ENCODE measurements at regions not wholly inside any gene's neighbourhood (a gene's known extent, or its start where the extent isn't known, plus 50 kb on each side); places are given as distances from the start of the nearest gene placed in this dataset.
A peak's percentile ranks its signal among the peaks of the same experiment; 100 is the strongest.
"Not testable (repeated sequence)": the region's sequence is repeated elsewhere in the genome, so short reads cannot be mapped to it uniquely, and the experiment has no call there.

DNA sequence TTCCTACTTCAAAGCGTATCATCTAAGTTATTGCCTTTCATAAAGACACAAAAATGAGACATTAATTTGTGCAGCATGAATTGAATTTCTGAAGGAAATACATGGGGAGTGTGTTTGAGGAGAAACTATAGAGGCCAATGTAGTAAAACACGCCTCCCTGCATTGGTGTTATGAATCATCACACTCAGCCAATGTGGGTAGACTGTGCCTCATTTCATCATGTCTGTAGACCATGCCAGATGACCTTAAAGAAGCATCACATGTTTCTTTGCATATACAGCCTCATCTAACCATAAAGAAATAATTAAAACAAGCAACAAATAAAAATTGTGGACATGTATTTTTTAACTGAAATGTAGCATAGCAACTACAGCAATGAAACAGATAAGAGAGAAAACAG, 486.0 kb upstream of the ADAMTS9 start:
- DNase-seq, result no peak

DNA sequence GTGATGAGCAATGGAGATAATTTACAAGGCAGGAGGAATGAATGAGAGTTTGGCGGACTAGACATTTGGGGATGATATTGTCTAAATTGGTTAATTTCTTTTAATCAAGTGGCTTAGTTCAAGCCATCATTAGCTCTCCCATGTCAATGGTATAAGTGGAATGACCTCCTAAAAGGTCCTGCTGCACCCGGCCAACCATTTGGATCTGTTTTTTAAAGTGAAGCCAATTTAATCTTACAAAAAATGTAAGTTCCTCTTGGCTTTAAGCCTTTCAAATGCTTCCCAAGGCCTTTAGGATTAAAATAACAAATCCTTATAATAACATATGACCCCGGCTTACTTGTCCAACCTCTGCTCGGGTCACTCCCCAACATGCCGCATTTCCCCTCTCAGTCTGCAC, 484.4 kb upstream of the ADAMTS9 start:
- DNase-seq, result no peak

- DNase-seq, result peak; percentile 70 to 75
Measured at GRCh38 chr3:65170390-65171042, 482.7 kb upstream of the ADAMTS9 start.

DNA sequence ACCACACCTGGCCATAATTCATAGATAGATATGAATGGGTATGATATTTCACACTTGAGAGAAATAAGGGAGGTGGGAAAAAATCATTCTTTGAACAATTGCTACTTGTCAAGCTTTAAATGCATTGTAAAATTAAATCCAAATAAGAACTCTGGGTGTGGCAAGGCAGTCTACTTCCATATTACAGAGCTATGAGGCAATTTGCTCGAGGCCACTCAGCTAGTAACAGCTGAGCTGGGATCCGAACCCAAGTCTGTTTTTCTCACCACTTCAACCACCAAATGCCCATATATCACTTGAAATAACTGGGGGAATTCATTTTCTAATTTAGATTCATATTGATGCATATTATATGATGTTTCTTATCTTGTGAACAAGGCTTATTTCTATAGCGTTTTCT, 482.2 kb upstream of the ADAMTS9 start:
- no peak for DNase-seq

DNA sequence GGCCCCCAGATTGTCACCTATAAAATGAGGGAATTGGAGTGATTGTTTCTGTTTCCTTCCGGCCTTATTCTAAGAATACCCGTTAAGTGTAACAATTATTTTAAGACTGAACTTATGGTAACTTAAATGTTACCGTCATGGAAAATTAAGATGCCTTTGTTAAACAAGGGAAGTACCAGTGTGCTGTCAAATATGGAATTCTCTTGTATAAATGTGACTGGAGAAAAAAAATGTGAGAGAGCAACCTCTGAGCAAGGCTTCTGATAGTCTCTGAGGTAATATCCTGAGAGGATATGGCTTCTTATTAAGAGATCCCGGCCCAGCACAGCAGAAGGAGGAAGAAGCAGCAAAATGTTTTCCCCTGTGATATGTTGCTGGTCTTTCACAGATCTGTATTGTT, 480.7 kb upstream of the ADAMTS9 start:
- no peak for DNase-seq

DNA sequence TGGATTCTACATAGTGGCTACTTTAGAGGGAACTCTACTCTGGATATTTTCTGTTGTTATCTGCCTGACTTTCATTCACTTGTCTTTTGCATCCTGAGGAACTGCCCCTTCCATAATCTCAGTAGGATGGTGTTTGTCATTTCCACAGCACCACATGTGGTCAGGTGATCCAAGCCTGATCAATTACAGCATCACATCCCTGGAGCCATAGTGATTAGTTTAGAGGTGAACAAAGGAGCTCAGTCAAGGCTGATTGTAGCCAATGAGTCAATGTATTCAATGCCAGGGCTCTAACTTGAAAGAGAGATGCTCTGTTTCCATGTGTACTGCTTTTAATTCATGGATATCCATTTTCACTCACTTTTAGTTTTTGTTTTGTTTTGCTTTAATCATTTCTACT, 478.7 kb upstream of the ADAMTS9 start:
- DNase-seq, result no peak

DNA sequence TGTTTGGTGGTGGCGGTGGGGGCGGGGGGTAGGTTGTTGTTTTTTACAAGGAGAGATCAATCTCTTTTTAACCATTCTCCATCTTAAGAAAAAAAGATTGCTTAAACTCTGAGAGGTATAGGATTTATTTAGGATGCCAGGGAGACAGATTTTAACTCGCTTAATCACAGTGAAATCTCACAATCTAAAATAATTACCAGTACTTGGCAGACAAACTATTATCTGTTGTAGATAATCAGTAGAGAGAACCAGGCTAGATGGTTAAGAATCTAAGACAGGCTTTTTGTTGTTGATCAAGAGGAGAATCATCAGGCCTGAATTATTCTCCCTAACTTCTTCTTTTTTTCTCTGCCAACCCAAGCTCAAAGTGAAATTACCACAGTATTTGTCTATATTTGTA, 470.2 kb upstream of the ADAMTS9 start:
- no peak for DNase-seq

GRCh38 chr3:65153850-65154512, 466.2 kb upstream of the ADAMTS9 start:
- DNase-seq, result no peak

DNA sequence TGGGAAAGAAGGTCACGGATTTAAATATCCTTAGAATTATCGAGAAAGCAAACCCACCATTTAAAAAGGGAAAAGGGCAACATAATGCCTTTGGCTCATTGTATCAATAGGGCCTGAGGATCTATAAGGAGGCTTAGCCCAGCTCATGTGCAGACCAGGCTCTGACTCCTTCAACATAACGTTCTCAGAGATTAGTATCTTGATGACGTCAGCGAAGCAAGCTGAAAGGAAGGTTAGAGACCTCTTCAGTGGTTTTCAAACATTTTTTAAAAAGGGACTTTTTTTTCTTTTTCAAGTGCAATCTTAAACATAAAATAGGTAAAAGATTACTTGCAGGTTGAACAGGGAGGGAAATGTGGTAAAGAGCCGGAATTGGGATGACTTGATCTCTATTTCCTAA, 463.9 kb upstream of the ADAMTS9 start:
- DNase-seq, result peak in 1 of 2 donors; percentile 35

- DNase-seq, result no peak
Measured at GRCh38 chr3:65149877-65150276, 462.1 kb upstream of the ADAMTS9 start.

GRCh38 chr3:65148687-65149086, 460.9 kb upstream of the ADAMTS9 start:
- no peak for DNase-seq

- peak in 1 of 2 donors; percentile 36 for DNase-seq
Measured at GRCh38 chr3:65146179-65146578, 458.4 kb upstream of the ADAMTS9 start.

DNA sequence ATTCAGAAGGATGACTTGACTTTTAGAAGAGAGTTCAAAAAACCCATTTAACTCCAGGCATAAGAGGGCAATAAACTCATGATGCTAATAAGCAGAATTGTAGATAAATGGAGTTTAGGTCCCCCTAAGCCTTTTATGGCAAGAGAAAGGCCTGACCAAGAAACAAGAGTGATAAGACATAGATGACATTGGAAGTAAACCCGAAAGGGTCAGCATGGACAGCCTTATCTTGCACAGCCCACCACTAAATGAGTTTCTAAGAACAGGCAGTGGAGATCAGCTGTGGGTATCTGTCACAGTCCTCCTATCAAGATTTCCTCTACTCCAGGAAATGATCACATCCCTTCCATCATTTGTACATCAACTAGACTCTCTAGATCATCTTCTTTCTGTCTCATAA, 457.9 kb upstream of the ADAMTS9 start:
- DNase-seq, result no peak

- no peak for DNase-seq
Measured at GRCh38 chr3:65144791-65145351, 457.1 kb upstream of the ADAMTS9 start.

DNA sequence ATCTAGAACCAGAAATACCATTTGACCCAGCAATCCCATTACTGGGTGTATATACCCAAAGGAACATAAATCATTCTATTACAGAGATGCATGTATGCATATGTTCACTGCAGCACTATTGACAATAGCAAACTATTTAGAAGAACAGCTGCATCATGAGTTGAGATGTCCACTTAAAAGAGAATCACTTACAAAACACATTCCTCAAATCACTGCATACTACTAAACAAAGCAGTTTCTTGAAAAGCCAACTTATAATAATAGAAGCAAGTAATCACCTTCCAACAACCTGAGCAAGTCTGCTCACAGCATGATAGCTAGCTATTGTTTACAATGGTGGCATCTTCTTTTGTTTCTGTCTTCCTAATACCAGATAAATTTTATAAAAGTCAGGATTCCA, 454.7 kb upstream of the ADAMTS9 start:
- DNase-seq, result no peak

- no peak for DNase-seq
Measured at GRCh38 chr3:65138556-65138955, 450.8 kb upstream of the ADAMTS9 start.

- not testable (repeated sequence) for DNase-seq
Measured at GRCh38 chr3:65133752-65134151, 446.0 kb upstream of the ADAMTS9 start.

DNA sequence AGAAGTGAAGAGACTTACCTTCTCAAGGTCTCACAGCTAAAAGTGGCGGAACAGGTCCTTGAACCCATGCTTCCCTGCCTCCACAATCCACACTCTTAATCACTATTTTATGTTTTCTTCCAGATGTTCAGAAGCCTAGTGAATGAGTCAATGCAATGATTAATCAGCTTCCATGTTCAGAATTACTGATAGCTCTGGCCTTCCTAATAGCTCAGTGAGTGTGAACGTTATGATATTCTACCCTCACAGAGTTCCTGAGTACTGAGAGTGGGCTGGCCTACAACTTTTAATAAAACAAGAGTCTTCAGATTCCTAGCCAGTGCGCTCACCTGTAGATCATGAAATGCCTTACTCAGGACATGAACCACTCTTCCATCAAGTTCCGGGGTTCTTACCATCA, 443.0 kb upstream of the ADAMTS9 start:
- no peak for DNase-seq

DNA sequence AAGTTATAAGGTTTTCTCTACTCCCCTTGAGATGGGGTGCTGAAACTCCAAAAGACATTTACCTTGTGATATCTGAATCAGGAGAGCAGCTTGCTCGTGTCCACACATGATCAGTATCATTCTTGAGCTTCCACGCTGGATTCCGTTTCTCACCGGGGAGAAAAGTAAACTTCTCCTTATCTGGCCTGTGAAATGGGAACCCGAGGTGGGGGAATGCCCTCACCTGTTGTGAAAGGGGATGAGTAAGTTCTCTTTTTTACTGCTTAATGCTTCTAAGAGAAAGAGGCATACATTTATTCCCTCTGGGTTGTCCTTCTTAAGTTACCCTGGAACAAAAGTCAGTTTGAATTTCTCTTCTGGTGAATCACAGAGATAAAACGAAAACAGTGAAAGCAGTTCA, 440.5 kb upstream of the ADAMTS9 start:
- no peak for DNase-seq

DNA sequence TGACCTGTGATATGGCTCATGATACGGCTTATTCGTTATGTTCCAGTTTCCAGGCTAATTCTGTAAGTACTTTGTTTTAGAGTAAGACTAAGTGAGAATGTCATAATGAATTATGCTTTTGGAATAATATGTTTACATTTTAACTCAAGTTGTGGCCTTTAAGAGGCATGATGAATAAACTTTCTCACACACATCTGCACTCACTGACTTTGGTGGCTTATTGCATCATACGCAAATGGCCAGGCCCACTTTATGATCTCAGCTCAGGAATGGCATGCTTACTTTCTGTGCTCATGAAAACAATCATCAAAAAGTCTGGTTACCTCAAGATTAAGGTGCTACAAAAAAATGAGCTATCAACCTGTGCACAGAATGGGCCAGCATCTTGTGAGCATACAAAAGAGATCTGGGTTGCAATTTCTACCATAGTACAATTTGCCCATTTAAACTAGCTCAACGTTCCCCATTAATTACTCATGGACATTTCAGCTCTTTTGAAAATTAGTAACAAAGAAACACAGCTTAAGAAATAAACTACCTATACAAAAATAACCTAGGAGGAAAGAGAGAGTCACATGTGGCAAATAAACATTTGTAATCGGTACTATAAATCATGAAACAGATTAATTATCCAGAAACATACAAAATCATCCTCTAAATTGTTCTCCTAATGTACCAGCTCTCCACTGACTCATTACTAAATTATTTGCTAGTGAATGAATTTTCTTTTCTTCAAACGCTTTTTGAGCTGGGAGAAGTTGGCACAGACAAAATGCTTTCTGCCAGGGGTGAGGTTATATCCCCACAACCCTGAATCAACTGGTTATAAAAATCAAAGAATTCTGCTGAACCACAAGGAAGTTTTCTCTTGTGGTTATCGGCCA, 439.0 kb upstream of the ADAMTS9 start:
- DNase-seq, result no peak

- DNase-seq, result not testable (repeated sequence)
Measured at GRCh38 chr3:65120156-65120555, 432.4 kb upstream of the ADAMTS9 start.

GRCh38 chr3:65118912-65119499, 431.2 kb upstream of the ADAMTS9 start:
- DNase-seq, result no peak

Measured in right lung (tissue), 2 donors.